ENCODE measurements at regions not wholly inside any gene's neighbourhood (a gene's known extent, or its start where the extent isn't known, plus 50 kb on each side); places are given as distances from the start of the nearest gene placed in this dataset.

DNA sequence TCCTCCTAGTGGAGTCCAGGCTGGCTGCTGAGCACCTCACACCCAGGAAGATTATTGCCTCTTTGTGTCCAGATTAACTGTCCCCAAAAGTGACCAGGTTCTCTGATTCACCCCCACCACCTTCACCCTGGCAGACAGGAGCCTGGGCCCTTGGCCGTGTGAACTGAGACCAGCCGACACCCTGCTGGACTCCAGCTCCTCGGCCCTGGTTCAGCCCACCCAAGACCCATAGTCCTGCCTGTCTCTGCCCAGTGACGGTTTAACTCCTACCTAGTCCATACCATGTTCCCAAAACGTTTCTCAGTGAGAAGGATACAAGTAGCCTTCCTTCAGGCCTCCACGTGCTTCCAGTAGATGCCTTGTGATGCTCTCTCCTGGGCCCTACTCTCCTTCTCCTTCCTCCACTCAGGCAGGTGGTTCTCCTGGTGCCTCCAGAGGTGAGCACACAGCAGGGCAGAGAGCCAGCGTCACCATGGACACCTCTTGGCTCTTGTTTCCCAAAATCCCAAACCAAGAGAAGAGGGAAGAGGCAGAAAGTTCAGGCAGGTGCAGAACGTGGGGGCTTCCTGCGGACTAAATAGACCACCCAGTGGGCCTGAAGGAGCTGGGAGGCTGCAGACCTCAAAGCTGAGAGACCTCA, 134.4 kb upstream of the CST7 start:
- Histone ChIP-seq H3K9me3 (ENCODE audit: control insufficient read depth in 2 of 2, low read length in 2 of 2) (no peaks in the 10 kb centered on the region), H3K4me3 (ENCODE audit: low read length in 2 of 2) (no peak overlapping the region), H3K36me3 (ENCODE audit: control insufficient read depth in 2 of 2, insufficient read depth in 2 of 2, low read length in 2 of 2) (no peaks in the 10 kb centered on the region), H3K9ac (ENCODE audit: low read depth in 1 of 2, low read length in 2 of 2) (no peak overlapping the region), H3K27me3 (ENCODE audit: control insufficient read depth in 2 of 2, insufficient read depth in 2 of 2, low read length in 2 of 2) (peaks cover 2% of the 10 kb centered on the region in 2 donors), H3K4me1 (ENCODE audit: control insufficient read depth in 2 of 2, insufficient read depth in 2 of 2, low read length in 2 of 2) (no peaks in the 10 kb centered on the region), H3K27ac (ENCODE audit: low read depth in 2 of 2, low read length in 2 of 2) (no peak overlapping the region)

- Histone ChIP-seq H3K27me3 (ENCODE audit: control insufficient read depth in 2 of 2, insufficient read depth in 2 of 2, low read length in 2 of 2) (peaks cover 2% of the 10 kb centered on the region in 2 donors), H3K4me1 (ENCODE audit: control insufficient read depth in 2 of 2, insufficient read depth in 2 of 2, low read length in 2 of 2) (no peaks in the 10 kb centered on the region), H3K36me3 (ENCODE audit: control insufficient read depth in 2 of 2, insufficient read depth in 2 of 2, low read length in 2 of 2) (no peaks in the 10 kb centered on the region), H3K9me3 (ENCODE audit: control insufficient read depth in 2 of 2, low read length in 2 of 2) (no peaks in the 10 kb centered on the region), H3K4me3 (ENCODE audit: low read length in 2 of 2) (no peak overlapping the region), H3K27ac (ENCODE audit: low read depth in 2 of 2, low read length in 2 of 2) (no peak overlapping the region), H3K9ac (ENCODE audit: low read depth in 1 of 2, low read length in 2 of 2) (no peak overlapping the region)
Observed at GRCh38 chr20:24815196-24815815, 133.8 kb upstream of the CST7 start.

- Histone ChIP-seq H3K9me3 (ENCODE audit: control insufficient read depth in 2 of 2, low read length in 2 of 2) (no peaks in the 10 kb centered on the region), H3K4me3 (ENCODE audit: low read length in 2 of 2) (no peak overlapping the region), H3K36me3 (ENCODE audit: control insufficient read depth in 2 of 2, insufficient read depth in 2 of 2, low read length in 2 of 2) (no peaks in the 10 kb centered on the region), H3K27ac (ENCODE audit: low read depth in 2 of 2, low read length in 2 of 2) (no peak overlapping the region), H3K27me3 (ENCODE audit: control insufficient read depth in 2 of 2, insufficient read depth in 2 of 2, low read length in 2 of 2) (peaks cover 2% of the 10 kb centered on the region in 2 donors), H3K9ac (ENCODE audit: low read depth in 1 of 2, low read length in 2 of 2) (no peak overlapping the region), H3K4me1 (ENCODE audit: control insufficient read depth in 2 of 2, insufficient read depth in 2 of 2, low read length in 2 of 2) (no peaks in the 10 kb centered on the region)
Observed at GRCh38 chr20:24815931-24816330, 133.1 kb upstream of the CST7 start.

GRCh38 chr20:24816431-24816830, 132.6 kb upstream of the CST7 start:
- no peak overlapping the region for H3K27ac ChIP-seq (ENCODE audit: low read depth in 2 of 2, low read length in 2 of 2)
- no peak overlapping the region for H3K4me3 ChIP-seq (ENCODE audit: low read length in 2 of 2)
- H3K9ac ChIP-seq (ENCODE audit: low read depth in 1 of 2, low read length in 2 of 2): no peak overlapping the region
- H3K4me1 ChIP-seq (ENCODE audit: control insufficient read depth in 2 of 2, insufficient read depth in 2 of 2, low read length in 2 of 2): no peaks in the 10 kb centered on the region
- no peaks in the 10 kb centered on the region for H3K36me3 ChIP-seq (ENCODE audit: control insufficient read depth in 2 of 2, insufficient read depth in 2 of 2, low read length in 2 of 2)
- H3K9me3 ChIP-seq (ENCODE audit: control insufficient read depth in 2 of 2, low read length in 2 of 2): no peaks in the 10 kb centered on the region
- H3K27me3 ChIP-seq (ENCODE audit: control insufficient read depth in 2 of 2, insufficient read depth in 2 of 2, low read length in 2 of 2): peaks cover 0 to 2% of the 10 kb centered on the region in 2 donors

- Histone ChIP-seq H3K9ac (ENCODE audit: low read depth in 1 of 2, low read length in 2 of 2) (no peak overlapping the region), H3K9me3 (ENCODE audit: control insufficient read depth in 2 of 2, low read length in 2 of 2) (no peaks in the 10 kb centered on the region), H3K4me3 (ENCODE audit: low read length in 2 of 2) (no peak overlapping the region), H3K27me3 (ENCODE audit: control insufficient read depth in 2 of 2, insufficient read depth in 2 of 2, low read length in 2 of 2) (peaks cover 0 to 2% of the 10 kb centered on the region in 2 donors), H3K36me3 (ENCODE audit: control insufficient read depth in 2 of 2, insufficient read depth in 2 of 2, low read length in 2 of 2) (no peaks in the 10 kb centered on the region), H3K27ac (ENCODE audit: low read depth in 2 of 2, low read length in 2 of 2) (no peak overlapping the region), H3K4me1 (ENCODE audit: control insufficient read depth in 2 of 2, insufficient read depth in 2 of 2, low read length in 2 of 2) (no peaks in the 10 kb centered on the region)
Observed at GRCh38 chr20:24816907-24817306, 132.2 kb upstream of the CST7 start.

- H3K27me3 ChIP-seq (ENCODE audit: control insufficient read depth in 2 of 2, insufficient read depth in 2 of 2, low read length in 2 of 2): peaks cover 0 to 2% of the 10 kb centered on the region in 2 donors
- no peaks in the 10 kb centered on the region for H3K9me3 ChIP-seq (ENCODE audit: control insufficient read depth in 2 of 2, low read length in 2 of 2)
- H3K36me3 ChIP-seq (ENCODE audit: control insufficient read depth in 2 of 2, insufficient read depth in 2 of 2, low read length in 2 of 2): no peaks in the 10 kb centered on the region
- H3K27ac ChIP-seq (ENCODE audit: low read depth in 2 of 2, low read length in 2 of 2): no peak overlapping the region
- no peak overlapping the region for H3K9ac ChIP-seq (ENCODE audit: low read depth in 1 of 2, low read length in 2 of 2)
- H3K4me3 ChIP-seq (ENCODE audit: low read length in 2 of 2): no peak overlapping the region
- no peaks in the 10 kb centered on the region for H3K4me1 ChIP-seq (ENCODE audit: control insufficient read depth in 2 of 2, insufficient read depth in 2 of 2, low read length in 2 of 2)
Observed at GRCh38 chr20:24817351-24817750, 131.7 kb upstream of the CST7 start.

DNA sequence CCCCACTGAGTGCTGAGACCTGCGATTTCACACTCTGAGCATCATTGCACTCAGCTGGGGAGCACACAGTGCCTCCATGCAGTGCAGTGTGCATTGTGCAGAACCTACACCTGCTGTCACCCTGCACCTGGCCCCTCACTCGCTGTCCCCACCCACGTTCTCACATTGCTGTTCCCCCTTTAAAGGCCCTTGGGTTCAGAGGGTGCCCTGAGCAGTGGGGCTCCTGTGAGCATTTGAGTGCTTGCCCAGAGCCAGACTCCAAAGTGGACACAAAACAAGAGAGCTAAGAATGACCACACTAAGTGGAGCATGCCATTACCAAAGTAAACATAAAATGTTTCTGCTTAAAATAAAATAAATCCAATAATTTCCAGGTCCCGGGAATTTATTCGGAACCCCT, 131.0 kb upstream of the CST7 start:
- Histone ChIP-seq H3K9me3 (ENCODE audit: control insufficient read depth in 2 of 2, low read length in 2 of 2) (no peaks in the 10 kb centered on the region), H3K36me3 (ENCODE audit: control insufficient read depth in 2 of 2, insufficient read depth in 2 of 2, low read length in 2 of 2) (no peaks in the 10 kb centered on the region), H3K4me1 (ENCODE audit: control insufficient read depth in 2 of 2, insufficient read depth in 2 of 2, low read length in 2 of 2) (no peaks in the 10 kb centered on the region), H3K4me3 (ENCODE audit: low read length in 2 of 2) (no peak overlapping the region), H3K9ac (ENCODE audit: low read depth in 1 of 2, low read length in 2 of 2) (no peak overlapping the region), H3K27ac (ENCODE audit: low read depth in 2 of 2, low read length in 2 of 2) (no peak overlapping the region), H3K27me3 (ENCODE audit: control insufficient read depth in 2 of 2, insufficient read depth in 2 of 2, low read length in 2 of 2) (peaks cover 0 to 2% of the 10 kb centered on the region in 2 donors)

GRCh38 chr20:24819331-24819965, 129.6 kb upstream of the CST7 start:
- Histone ChIP-seq H3K27ac (ENCODE audit: low read depth in 2 of 2, low read length in 2 of 2) (no peak overlapping the region), H3K9ac (ENCODE audit: low read depth in 1 of 2, low read length in 2 of 2) (no peak overlapping the region), H3K27me3 (ENCODE audit: control insufficient read depth in 2 of 2, insufficient read depth in 2 of 2, low read length in 2 of 2) (peaks cover 0 to 2% of the 10 kb centered on the region in 2 donors), H3K9me3 (ENCODE audit: control insufficient read depth in 2 of 2, low read length in 2 of 2) (no peaks in the 10 kb centered on the region), H3K36me3 (ENCODE audit: control insufficient read depth in 2 of 2, insufficient read depth in 2 of 2, low read length in 2 of 2) (no peaks in the 10 kb centered on the region), H3K4me1 (ENCODE audit: control insufficient read depth in 2 of 2, insufficient read depth in 2 of 2, low read length in 2 of 2) (no peaks in the 10 kb centered on the region), H3K4me3 (ENCODE audit: low read length in 2 of 2) (no peak overlapping the region)

DNA sequence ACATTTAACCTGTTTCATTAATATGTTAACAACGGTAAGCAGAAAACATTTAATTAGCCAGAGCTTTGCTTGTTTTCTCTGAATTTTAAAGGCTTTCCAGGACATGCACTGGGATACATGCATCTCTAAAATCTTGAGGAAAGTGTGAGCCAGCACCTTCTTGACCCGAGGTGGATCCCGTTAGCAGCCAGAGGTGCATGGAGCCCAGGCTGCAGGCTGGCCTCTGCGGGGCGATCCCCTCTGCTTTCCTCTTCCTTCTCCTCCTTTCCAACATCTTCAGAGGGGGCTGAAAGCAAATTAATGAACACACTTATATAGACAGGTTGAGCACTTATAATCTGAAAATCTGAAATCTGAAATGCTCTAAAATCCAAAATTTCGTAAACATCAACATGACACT, 128.7 kb upstream of the CST7 start:
- Histone ChIP-seq H3K9me3 (ENCODE audit: control insufficient read depth in 2 of 2, low read length in 2 of 2) (no peaks in the 10 kb centered on the region), H3K4me1 (ENCODE audit: control insufficient read depth in 2 of 2, insufficient read depth in 2 of 2, low read length in 2 of 2) (no peaks in the 10 kb centered on the region), H3K9ac (ENCODE audit: low read depth in 1 of 2, low read length in 2 of 2) (no peak overlapping the region), H3K4me3 (ENCODE audit: low read length in 2 of 2) (no peak overlapping the region), H3K36me3 (ENCODE audit: control insufficient read depth in 2 of 2, insufficient read depth in 2 of 2, low read length in 2 of 2) (no peaks in the 10 kb centered on the region), H3K27ac (ENCODE audit: low read depth in 2 of 2, low read length in 2 of 2) (no peak overlapping the region), H3K27me3 (ENCODE audit: control insufficient read depth in 2 of 2, insufficient read depth in 2 of 2, low read length in 2 of 2) (no peaks in the 10 kb centered on the region)

DNA sequence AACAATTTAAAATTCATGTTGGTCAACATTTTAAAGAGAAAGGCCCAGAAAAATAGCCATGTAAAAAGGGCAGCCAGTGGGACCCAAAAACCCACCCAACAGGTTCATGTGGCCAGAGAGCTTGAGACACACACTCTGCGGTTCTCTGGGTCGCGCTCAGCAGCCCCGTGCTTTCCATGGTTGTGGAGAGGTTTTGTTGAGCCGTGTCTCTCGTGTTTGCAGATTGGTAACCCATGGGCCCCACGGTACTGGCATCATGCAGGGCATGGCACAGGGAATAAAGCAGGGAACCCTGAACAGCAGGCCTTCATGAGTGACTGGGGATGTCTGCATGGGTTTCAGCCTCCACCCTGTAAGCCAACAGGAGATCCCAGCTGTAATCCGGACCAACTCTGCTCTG, 127.7 kb upstream of the CST7 start:
- no peaks in the 10 kb centered on the region for H3K4me1 ChIP-seq (ENCODE audit: control insufficient read depth in 2 of 2, insufficient read depth in 2 of 2, low read length in 2 of 2)
- H3K36me3 ChIP-seq (ENCODE audit: control insufficient read depth in 2 of 2, insufficient read depth in 2 of 2, low read length in 2 of 2): no peaks in the 10 kb centered on the region
- no peaks in the 10 kb centered on the region for H3K9me3 ChIP-seq (ENCODE audit: control insufficient read depth in 2 of 2, low read length in 2 of 2)
- H3K9ac ChIP-seq (ENCODE audit: low read depth in 1 of 2, low read length in 2 of 2): no peak overlapping the region
- no peak overlapping the region for H3K4me3 ChIP-seq (ENCODE audit: low read length in 2 of 2)
- H3K27ac ChIP-seq (ENCODE audit: low read depth in 2 of 2, low read length in 2 of 2): no peak overlapping the region
- H3K27me3 ChIP-seq (ENCODE audit: control insufficient read depth in 2 of 2, insufficient read depth in 2 of 2, low read length in 2 of 2): no peaks in the 10 kb centered on the region

Measured in mucosa of rectum (tissue), 2 donors.